ENCODE measurements at regions not wholly inside any gene's neighbourhood (a gene's known extent, or its start where the extent isn't known, plus 50 kb on each side); places are given as distances from the start of the nearest gene placed in this dataset.
"Not testable (repeated sequence)": the region's sequence is repeated elsewhere in the genome, so short reads cannot be mapped to it uniquely, and the experiment has no call there.

DNA sequence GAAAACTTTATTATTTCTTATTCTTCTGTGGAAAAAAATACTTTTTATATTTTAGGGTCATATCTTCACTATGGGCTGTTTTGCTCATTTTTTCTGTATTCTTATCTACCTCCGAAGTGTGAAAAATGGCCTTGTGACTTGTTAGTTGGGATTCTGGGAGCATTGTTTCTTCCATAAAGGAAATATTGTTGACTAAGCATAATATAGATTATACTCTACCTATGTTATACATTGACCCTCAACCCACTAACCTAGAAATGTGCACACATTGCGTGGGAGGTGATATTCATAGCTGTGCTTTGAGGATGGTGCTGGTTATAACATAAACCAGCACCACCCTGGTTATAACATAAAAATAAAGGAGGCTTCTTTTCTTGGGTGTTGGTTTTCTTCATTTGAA lies 259.2 kb upstream of the AADAT start:
- no peak overlapping the region for H3K4me3 ChIP-seq (ENCODE audit: low read length)
- H3K27ac ChIP-seq (ENCODE audit: low read depth, low read length), result no peak overlapping the region
- no peaks in the 10 kb centered on the region for H3K36me3 ChIP-seq (ENCODE audit: control insufficient read depth, insufficient read depth, low read length)
- H3K36me3 Mint-ChIP-seq (ENCODE audit: low read depth), result no peaks in the 10 kb centered on the region
- H3K27me3 ChIP-seq (ENCODE audit: control insufficient read depth, insufficient read depth, low read length, poor library complexity, severe bottlenecking), result no peaks in the 10 kb centered on the region
- TF ChIP-seq CTCF (conservative IDR thresholded peaks at IDR 0.05), result no peak
- no peak overlapping the region for H3K27ac Mint-ChIP-seq
- no peaks in the 10 kb centered on the region for H3K4me1 ChIP-seq (ENCODE audit: control insufficient read depth, insufficient read depth, low read length)
- H3K9ac ChIP-seq (ENCODE audit: extremely low read depth, low read length, poor library complexity, severe bottlenecking), result no peak overlapping the region
- 100% methylated on average over 1 of the region's 2 CpGs; no CpG with 5 or more reads in 1 of the 2 experiments for whole genome bisulfite sequencing, 2 experiments (ENCODE audit: insufficient coverage in 1 of 2, insufficient read length in 1 of 2)
- no peak for DNase-seq
- H3K27me3 Mint-ChIP-seq (ENCODE audit: insufficient read depth), result no peaks in the 10 kb centered on the region
- peaks cover 10% of the 10 kb centered on the region for H3K9me3 ChIP-seq (ENCODE audit: control insufficient read depth, low read length)
- H3K4me3 Mint-ChIP-seq, result no peak overlapping the region
- H3K4me1 Mint-ChIP-seq, result no peaks in the 10 kb centered on the region
- H3K9me3 Mint-ChIP-seq, result peaks cover 15% of the 10 kb centered on the region

DNA sequence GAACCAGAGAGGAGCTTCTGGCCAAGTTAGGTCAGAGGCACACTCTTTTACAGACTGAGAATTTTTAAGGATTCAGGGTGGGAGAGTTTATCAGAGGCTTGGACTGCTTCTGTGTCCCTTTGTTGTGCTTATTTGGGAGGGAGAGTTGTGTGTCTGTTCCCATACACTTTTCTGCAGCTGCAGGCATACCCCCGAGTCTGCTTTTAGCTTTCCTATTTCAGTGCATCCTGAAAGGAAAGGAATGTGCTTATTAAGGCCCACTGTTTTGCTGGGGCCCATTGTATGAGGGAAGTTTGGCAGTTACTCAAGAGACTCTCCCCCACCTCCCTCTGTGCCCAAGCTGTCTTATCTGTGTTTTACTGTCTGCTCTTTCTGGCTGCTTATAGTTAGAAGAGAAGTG lies 257.4 kb upstream of the AADAT start:
- H3K4me1 Mint-ChIP-seq; H3K4me1 ChIP-seq (ENCODE audit: control insufficient read depth, insufficient read depth, low read length); H3K27me3 ChIP-seq (ENCODE audit: control insufficient read depth, insufficient read depth, low read length, poor library complexity, severe bottlenecking); H3K4me3 ChIP-seq (ENCODE audit: low read length); H3K36me3 ChIP-seq (ENCODE audit: control insufficient read depth, insufficient read depth, low read length); H3K36me3 Mint-ChIP-seq (ENCODE audit: low read depth); H3K27ac ChIP-seq (ENCODE audit: low read depth, low read length); H3K27ac Mint-ChIP-seq; H3K27me3 Mint-ChIP-seq (ENCODE audit: insufficient read depth); DNase-seq; H3K9ac ChIP-seq (ENCODE audit: extremely low read depth, low read length, poor library complexity, severe bottlenecking); H3K4me3 Mint-ChIP-seq: not testable (repeated sequence)
- H3K9me3 ChIP-seq (ENCODE audit: control insufficient read depth, low read length), result peaks cover 14% of the 10 kb centered on the region
- peaks cover 21% of the 10 kb centered on the region for H3K9me3 Mint-ChIP-seq
- WGBS, 2 experiments (ENCODE audit: insufficient coverage in 1 of 2, insufficient read length in 1 of 2), result 82% methylated on average over 1 of the region's 1 CpG; no CpG with 5 or more reads in 1 of the 2 experiments

DNA sequence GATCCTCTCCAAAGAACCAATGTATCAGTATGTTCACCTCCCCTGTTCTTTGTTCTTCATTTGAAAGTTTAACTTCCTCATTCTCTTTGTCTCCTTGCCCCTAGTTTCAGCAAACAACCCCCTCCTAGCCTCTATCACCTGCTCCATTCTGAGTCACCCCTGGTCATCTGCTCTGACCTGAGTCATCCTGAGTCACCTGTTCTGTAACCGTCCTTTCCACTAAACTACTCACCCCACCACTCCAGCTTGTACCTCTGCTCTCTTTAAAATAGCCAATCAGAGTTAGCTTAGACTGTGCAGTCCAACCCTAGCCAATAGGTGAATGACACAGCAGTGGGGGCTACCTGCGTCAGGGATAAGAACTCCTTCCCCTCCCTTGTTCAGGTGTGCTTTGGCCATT lies 249.8 kb upstream of the AADAT start:
- no peak overlapping the region for H3K27ac ChIP-seq (ENCODE audit: low read depth, low read length)
- H3K27ac Mint-ChIP-seq, result no peak overlapping the region
- no peaks in the 10 kb centered on the region for H3K4me1 ChIP-seq (ENCODE audit: control insufficient read depth, insufficient read depth, low read length)
- H3K4me3 ChIP-seq (ENCODE audit: low read length), result no peak overlapping the region
- H3K9me3 ChIP-seq (ENCODE audit: control insufficient read depth, low read length), result peaks cover 39% of the 10 kb centered on the region
- H3K36me3 Mint-ChIP-seq (ENCODE audit: low read depth), result no peaks in the 10 kb centered on the region
- no peaks in the 10 kb centered on the region for H3K27me3 Mint-ChIP-seq (ENCODE audit: insufficient read depth)
- no peak overlapping the region for H3K9ac ChIP-seq (ENCODE audit: extremely low read depth, low read length, poor library complexity, severe bottlenecking)
- H3K4me1 Mint-ChIP-seq, result no peaks in the 10 kb centered on the region
- no peaks in the 10 kb centered on the region for H3K36me3 ChIP-seq (ENCODE audit: control insufficient read depth, insufficient read depth, low read length)
- WGBS, 2 experiments (ENCODE audit: insufficient coverage in 1 of 2, insufficient read length in 1 of 2), result 93 to 100% methylated on average over 1 to 2 of the region's 2 CpGs
- H3K4me3 Mint-ChIP-seq, result no peak overlapping the region
- no peak for DNase-seq
- H3K9me3 Mint-ChIP-seq, result peaks cover 34% of the 10 kb centered on the region
- no peak for TF ChIP-seq CTCF (conservative IDR thresholded peaks at IDR 0.05)
- H3K27me3 ChIP-seq (ENCODE audit: control insufficient read depth, insufficient read depth, low read length, poor library complexity, severe bottlenecking), result no peaks in the 10 kb centered on the region

DNA sequence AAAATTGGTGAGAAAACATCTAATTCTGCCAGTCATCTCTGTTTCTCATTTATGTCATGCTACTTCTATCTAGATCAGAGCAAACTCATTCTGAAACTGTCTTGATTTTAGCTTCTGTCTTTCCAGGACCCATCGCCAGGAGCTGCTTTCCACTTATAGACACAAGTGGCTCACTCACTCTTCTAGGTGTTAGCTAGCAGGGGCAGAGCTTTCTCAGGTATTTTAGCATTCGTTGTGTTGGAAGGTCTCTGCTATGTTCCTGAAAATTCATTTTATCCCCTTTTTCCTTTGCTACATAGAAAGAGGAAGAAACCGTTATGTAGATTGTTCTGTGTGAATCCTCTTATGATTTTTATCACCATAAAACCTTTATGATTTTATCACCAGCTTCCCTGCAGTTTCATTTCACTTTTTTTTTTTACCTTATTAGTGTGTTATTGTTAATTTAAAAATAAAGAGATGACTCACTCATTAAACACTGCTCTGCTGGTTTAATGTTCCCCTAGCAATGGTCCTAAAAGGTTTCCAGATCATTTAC lies 246.6 kb upstream of the AADAT start:
- Histone ChIP-seq H3K27me3 (ENCODE audit: control insufficient read depth, insufficient read depth, low read length, poor library complexity, severe bottlenecking) (no peaks in the 10 kb centered on the region), H3K4me1 (ENCODE audit: control insufficient read depth, insufficient read depth, low read length) (no peaks in the 10 kb centered on the region), H3K36me3 (ENCODE audit: control insufficient read depth, insufficient read depth, low read length) (no peaks in the 10 kb centered on the region), H3K27ac (ENCODE audit: low read depth, low read length) (no peak overlapping the region), H3K4me3 (ENCODE audit: low read length) (no peak overlapping the region), H3K9ac (ENCODE audit: extremely low read depth, low read length, poor library complexity, severe bottlenecking) (no peak overlapping the region), H3K9me3 (ENCODE audit: control insufficient read depth, low read length) (peaks cover 25% of the 10 kb centered on the region)
- H3K36me3 Mint-ChIP-seq (ENCODE audit: low read depth), result no peaks in the 10 kb centered on the region
- TF ChIP-seq CTCF (conservative IDR thresholded peaks at IDR 0.05), result no peak
- H3K9me3 Mint-ChIP-seq, result peaks cover 23% of the 10 kb centered on the region
- no peaks in the 10 kb centered on the region for H3K27me3 Mint-ChIP-seq (ENCODE audit: insufficient read depth)
- 86 to 100% methylated on average over 2 of the region's 3 CpGs for WGBS, 2 experiments (ENCODE audit: insufficient coverage in 1 of 2, insufficient read length in 1 of 2)
- DNase-seq, result no peak
- no peaks in the 10 kb centered on the region for H3K4me1 Mint-ChIP-seq
- no peak overlapping the region for H3K4me3 Mint-ChIP-seq
- no peak overlapping the region for H3K27ac Mint-ChIP-seq
